IPS-15b (cell line): ENCODE measurements at regions not wholly inside any gene's neighbourhood (a gene's known extent, or its start where the extent isn't known, plus 50 kb on each side); places are given as distances from the start of the nearest gene placed in this dataset.

Source experiments
- H3K27me3 ChIP-seq: one replicate; pipeline ENCODE4 v1.6.1; 2013; ENCODE audit warnings: low read length; ENCODE audit not compliant: control insufficient read depth, insufficient read depth
- H3K36me3 ChIP-seq: one replicate; pipeline ENCODE4 v1.6.1; 2013; ENCODE audit warnings: low read length; ENCODE audit not compliant: control insufficient read depth, insufficient read depth
- H3K4me1 ChIP-seq: one replicate; pipeline ENCODE4 v1.6.1; 2013; ENCODE audit warnings: mild to moderate bottlenecking, low read length; ENCODE audit not compliant: control insufficient read depth, insufficient read depth
- H3K4me3 ChIP-seq: one replicate; pipeline ENCODE4 v1.5.1; 2013; ENCODE audit warnings: low read depth, low read length
- H3K9ac ChIP-seq: one replicate; pipeline ENCODE4 v1.6.1; 2013; ENCODE audit warnings: low read depth, mild to moderate bottlenecking, low read length
- H3K9me3 ChIP-seq: one replicate; pipeline ENCODE4 v1.6.1; 2013; ENCODE audit warnings: mild to moderate bottlenecking, low read length; ENCODE audit not compliant: control insufficient read depth, insufficient read depth

GRCh38 chr11:79720115-79720514 is 279.3 kb upstream of the TENM4 start:
- Histone ChIP-seq H3K9ac (no peak overlapping the region), H3K4me1 (peaks cover 10% of the 10 kb centered on the region), H3K27me3 (no peaks in the 10 kb centered on the region), H3K9me3 (no peaks in the 10 kb centered on the region), H3K4me3 (no peak overlapping the region), H3K36me3 (no peaks in the 10 kb centered on the region)

GRCh38 chr11:79708319-79708932 is 267.6 kb upstream of the TENM4 start:
- H3K4me1 ChIP-seq, result no peaks in the 10 kb centered on the region
- H3K9ac ChIP-seq, result no peak overlapping the region
- H3K36me3 ChIP-seq, result no peaks in the 10 kb centered on the region
- H3K27me3 ChIP-seq, result no peaks in the 10 kb centered on the region
- H3K9me3 ChIP-seq, result peaks cover 4% of the 10 kb centered on the region
- no peak overlapping the region for H3K4me3 ChIP-seq

GRCh38 chr11:79705648-79706047 is 264.8 kb upstream of the TENM4 start:
- H3K9ac ChIP-seq, result no peak overlapping the region
- no peaks in the 10 kb centered on the region for H3K36me3 ChIP-seq
- H3K9me3 ChIP-seq, result no peaks in the 10 kb centered on the region
- no peaks in the 10 kb centered on the region for H3K27me3 ChIP-seq
- no peaks in the 10 kb centered on the region for H3K4me1 ChIP-seq
- H3K4me3 ChIP-seq, result no peak overlapping the region

- Histone ChIP-seq H3K27me3 (no peaks in the 10 kb centered on the region), H3K4me1 (no peaks in the 10 kb centered on the region), H3K9ac (no peak overlapping the region), H3K9me3 (no peaks in the 10 kb centered on the region), H3K4me3 (no peak overlapping the region), H3K36me3 (no peaks in the 10 kb centered on the region)
Measured at GRCh38 chr11:79702303-79702702, 261.5 kb upstream of the TENM4 start.

GRCh38 chr11:79699246-79699645 is 258.4 kb upstream of the TENM4 start:
- no peak overlapping the region for H3K4me3 ChIP-seq
- H3K9ac ChIP-seq, result no peak overlapping the region
- H3K4me1 ChIP-seq, result no peaks in the 10 kb centered on the region
- no peaks in the 10 kb centered on the region for H3K9me3 ChIP-seq
- no peaks in the 10 kb centered on the region for H3K27me3 ChIP-seq
- H3K36me3 ChIP-seq, result no peaks in the 10 kb centered on the region

- Histone ChIP-seq H3K9ac (no peak overlapping the region), H3K4me1 (no peaks in the 10 kb centered on the region), H3K27me3 (no peaks in the 10 kb centered on the region), H3K9me3 (no peaks in the 10 kb centered on the region), H3K4me3 (no peak overlapping the region), H3K36me3 (no peaks in the 10 kb centered on the region)
Measured at GRCh38 chr11:79697905-79698304, 257.1 kb upstream of the TENM4 start.

GRCh38 chr11:79694368-79694767 is 253.5 kb upstream of the TENM4 start:
- H3K4me3 ChIP-seq, result no peak overlapping the region
- no peaks in the 10 kb centered on the region for H3K9me3 ChIP-seq
- no peaks in the 10 kb centered on the region for H3K4me1 ChIP-seq
- no peaks in the 10 kb centered on the region for H3K27me3 ChIP-seq
- no peaks in the 10 kb centered on the region for H3K36me3 ChIP-seq
- no peak overlapping the region for H3K9ac ChIP-seq

- Histone ChIP-seq H3K36me3 (no peaks in the 10 kb centered on the region), H3K4me3 (no peak overlapping the region), H3K27me3 (no peaks in the 10 kb centered on the region), H3K4me1 (no peaks in the 10 kb centered on the region), H3K9me3 (no peaks in the 10 kb centered on the region), H3K9ac (no peak overlapping the region)
Measured at GRCh38 chr11:79691445-79691844, 250.6 kb upstream of the TENM4 start.

- Histone ChIP-seq H3K36me3 (no peaks in the 10 kb centered on the region), H3K4me1 (no peaks in the 10 kb centered on the region), H3K27me3 (no peaks in the 10 kb centered on the region), H3K4me3 (no peak overlapping the region), H3K9ac (no peak overlapping the region), H3K9me3 (no peaks in the 10 kb centered on the region)
Measured at GRCh38 chr11:79686703-79687419, 246.0 kb upstream of the TENM4 start.

GRCh38 chr11:79683930-79684329 is 243.1 kb upstream of the TENM4 start:
- no peaks in the 10 kb centered on the region for H3K27me3 ChIP-seq
- no peak overlapping the region for H3K9ac ChIP-seq
- peaks cover 5% of the 10 kb centered on the region for H3K4me1 ChIP-seq
- no peak overlapping the region for H3K4me3 ChIP-seq
- no peaks in the 10 kb centered on the region for H3K9me3 ChIP-seq
- no peaks in the 10 kb centered on the region for H3K36me3 ChIP-seq

- no peaks in the 10 kb centered on the region for H3K9me3 ChIP-seq
- no peaks in the 10 kb centered on the region for H3K27me3 ChIP-seq
- H3K4me3 ChIP-seq, result no peak overlapping the region
- no peaks in the 10 kb centered on the region for H3K36me3 ChIP-seq
- peaks cover 10% of the 10 kb centered on the region for H3K4me1 ChIP-seq
- no peak overlapping the region for H3K9ac ChIP-seq
Measured at GRCh38 chr11:79678780-79679452, 238.1 kb upstream of the TENM4 start.

- H3K4me1 ChIP-seq, result peaks cover 10% of the 10 kb centered on the region
- no peak overlapping the region for H3K4me3 ChIP-seq
- H3K27me3 ChIP-seq, result no peaks in the 10 kb centered on the region
- H3K9ac ChIP-seq, result no peak overlapping the region
- no peaks in the 10 kb centered on the region for H3K36me3 ChIP-seq
- H3K9me3 ChIP-seq, result no peaks in the 10 kb centered on the region
Measured at GRCh38 chr11:79676396-79676795, 235.6 kb upstream of the TENM4 start.
